A549 (cell line): ENCODE measurements at regions not wholly inside any gene's neighbourhood (a gene's known extent, or its start where the extent isn't known, plus 50 kb on each side); places are given as distances from the start of the nearest gene placed in this dataset.

Experiments
- ATAC-seq, 2 experiments: fragments of 200-7000 bp in 1 of 2; fragments of >200 bp in 1 of 2; cut with Nextera tagmentation in 1 of 2; cut with Tn5 transposase in 1 of 2; 3 replicates each; pipeline versions ENCODE4 v1.8.0 to v1.9.1; 2018 to 2020; ENCODE audit warnings: mild to moderate bottlenecking in 1 of 2, moderate library complexity in 1 of 2
- CTCF ChIA-PET: fragments of 300-600 bp; sonication (Branson Sonifier 250); formaldehyde crosslinking; extraction: SDS; loops from one replicate; lab custom pipeline; 2021; ENCODE audit warnings: antibody characterized with exemption, inconsistent platforms; lab: Yijun Ruan, JAX
- POLR2A ChIA-PET: fragments of 350-600 bp; formaldehyde crosslinking; extraction: SDS; loops from one replicate; lab custom pipeline; 2021; ENCODE audit warnings: antibody characterized with exemption, inconsistent platforms; lab: Yijun Ruan, JAX
- DNase-seq, 2 experiments: peaks; one replicate each; pipeline versions ENCODE4 v3.0.0 to v3.0.0-alpha.2; 2011 to 2016; ENCODE audit warnings: low read depth in 1 of 2, low spot score in 1 of 2
- FAIRE-seq: peaks from 2 replicates; lab custom pipeline; 2011; peaks lifted over from hg19 to GRCh38; lab: Jason Lieb, UNC
- H3K27ac ChIP-seq, 2 experiments: fragments of >200 bp; sonication (Bioruptor Twin); formaldehyde crosslinking; 3 replicates each; pipeline ENCODE4 v1.5.1; 2016 to 2017
- H3K4me1 ChIP-seq: fragments of >200 bp; sonication (Bioruptor Twin); formaldehyde crosslinking; 3 replicates; pipeline ENCODE4 v1.6.1; 2016
- H3K4me2 ChIP-seq: fragments of >200 bp; sonication (Bioruptor Twin); formaldehyde crosslinking; 3 replicates; pipeline ENCODE4 v1.6.1; 2016
- H3K4me3 ChIP-seq: fragments of >200 bp; sonication (Bioruptor Twin); formaldehyde crosslinking; 3 replicates; pipeline ENCODE4 v1.5.1; 2016
- H3K9me3 ChIP-seq: fragments of >200 bp; sonication (Bioruptor Twin); formaldehyde crosslinking; 3 replicates; pipeline ENCODE4 v1.6.1; 2016
- CBX2 ChIP-seq: fragments of 200-600 bp; sonication (generic); IDR thresholded peaks from 2 replicates; pipeline ENCODE4 v1.6.1; 2016; ENCODE audit warnings: low read depth, mild to moderate bottlenecking, borderline replicate concordance
- CBX8 ChIP-seq: fragments of 200-600 bp; sonication (generic); IDR thresholded peaks from 2 replicates; pipeline ENCODE4 v1.6.1; 2016
- CEBPB ChIP-seq, 2 experiments: fragments of >200 bp in 1 of 2; sonication (Bioruptor Twin) in 1 of 2; formaldehyde crosslinking in 1 of 2; IDR thresholded peaks; 2 replicates each; pipeline ENCODE4 v1.6.1; 2012 to 2016
- CHD2 ChIP-seq: fragments of 150-350 bp; IDR thresholded peaks from 2 replicates; pipeline ENCODE4 v1.6.1; 2014; ENCODE audit warnings: low read length; ENCODE audit not compliant: partially characterized antibody
- CHD4 ChIP-seq: fragments of 200-600 bp; sonication (generic); IDR thresholded peaks from 2 replicates; pipeline ENCODE4 v1.6.1; 2016; ENCODE audit warnings: antibody characterized with exemption, mild to moderate bottlenecking, borderline replicate concordance
- EHF ChIP-seq: fragments of 250-450 bp; sonication (Bioruptor Pico); IDR thresholded peaks from 2 replicates; pipeline ENCODE4 v1.5.0; 2020; ENCODE audit warnings: mild to moderate bottlenecking
- FOSL2 ChIP-seq, 2 experiments: fragments of 450-650 bp in 1 of 2; fragments of >200 bp in 1 of 2; sonication (Bioruptor Twin) in 1 of 2; formaldehyde crosslinking; IDR thresholded peaks; 2 replicates each; pipeline versions ENCODE4 v1.5.0 to v1.6.1; 2016 to 2020; ENCODE audit warnings: mild to moderate bottlenecking in 1 of 2, moderate library complexity in 1 of 2
- FOXS1 ChIP-seq: fragments of 250-450 bp; sonication (Bioruptor Pico); IDR thresholded peaks from 2 replicates; pipeline ENCODE4 v1.5.0; 2020; ENCODE audit warnings: mild to moderate bottlenecking, moderate library complexity
- GATA3 ChIP-seq: IDR thresholded peaks from 2 replicates; pipeline ENCODE4 v1.6.1; 2012; ENCODE audit warnings: borderline replicate concordance
- HOXA7 ChIP-seq: fragments of 250-450 bp; sonication (Bioruptor Pico); IDR thresholded peaks from 2 replicates; pipeline ENCODE4 v1.5.0; 2020; ENCODE audit warnings: mild to moderate bottlenecking, moderate library complexity
- JUN ChIP-seq, 2 experiments: fragments of >200 bp; sonication (Bioruptor Twin); formaldehyde crosslinking; IDR thresholded peaks; 2 replicates in 1 of 2; 3 replicates in 1 of 2; pipeline ENCODE4 v1.6.1; 2016 to 2017
- KDM5A ChIP-seq: fragments of 200-600 bp; sonication (generic); IDR thresholded peaks from 2 replicates; pipeline ENCODE4 v1.6.1; 2016; ENCODE audit warnings: antibody characterized with exemption, mild to moderate bottlenecking
- MAFK ChIP-seq: fragments of 450-650 bp; IDR thresholded peaks from 2 replicates; pipeline ENCODE4 v1.6.1; 2014; ENCODE audit not compliant: partially characterized antibody
- MAZ ChIP-seq: fragments of 150-350 bp; IDR thresholded peaks from 2 replicates; pipeline ENCODE4 v1.6.1; 2014; ENCODE audit warnings: antibody characterized with exemption, low read depth, low read length, borderline replicate concordance
- NPAS2 ChIP-seq: fragments of 250-450 bp; sonication (Bioruptor Pico); IDR thresholded peaks from 2 replicates; pipeline ENCODE4 v1.8.0; 2022; ENCODE audit warnings: mild to moderate bottlenecking, moderate library complexity, borderline replicate concordance
- NR3C1 ChIP-seq: fragments of >200 bp; sonication (Bioruptor Twin); formaldehyde crosslinking; IDR thresholded peaks from 3 replicates; pipeline ENCODE4 v1.6.1; 2017
- PHF8 ChIP-seq: fragments of 200-600 bp; sonication (generic); IDR thresholded peaks from 2 replicates; pipeline ENCODE4 v1.6.1; 2016; ENCODE audit warnings: low read depth, mild to moderate bottlenecking, antibody characterized with exemption, moderate library complexity, borderline replicate concordance
- RAD21 ChIP-seq, 2 experiments: fragments of >200 bp in 1 of 2; sonication (Bioruptor Twin) in 1 of 2; formaldehyde crosslinking in 1 of 2; IDR thresholded peaks in 1 of 2; conservative IDR thresholded peaks in 1 of 2; 2 replicates in 1 of 2; 3 replicates in 1 of 2; pipeline ENCODE4 v1.6.1; 2012 to 2018; ENCODE audit warnings: inconsistent platforms in 1 of 2
- RFX5 ChIP-seq: fragments of 450-650 bp; IDR thresholded peaks from 2 replicates; pipeline ENCODE4 v1.7.1; 2014; ENCODE audit warnings: antibody characterized with exemption, mild to moderate bottlenecking, moderate library complexity
- RNF2 ChIP-seq: fragments of 200-600 bp; sonication (generic); IDR thresholded peaks from 2 replicates; pipeline ENCODE4 v1.6.1; 2016; ENCODE audit warnings: low read depth, mild to moderate bottlenecking, antibody characterized with exemption, moderate library complexity, borderline replicate concordance
- SREBF2 ChIP-seq: fragments of 450-650 bp; IDR thresholded peaks from 2 replicates; pipeline ENCODE4 v1.6.1; 2014; ENCODE audit warnings: mild to moderate bottlenecking, moderate library complexity
- TFCP2L1 ChIP-seq: fragments of 250-450 bp; sonication (Bioruptor Pico); IDR thresholded peaks from 2 replicates; pipeline ENCODE4 v1.5.0; 2021; ENCODE audit warnings: mild to moderate bottlenecking
- ZFP36 ChIP-seq: fragments of 450-650 bp; IDR thresholded peaks from 2 replicates; pipeline ENCODE4 v1.6.1; 2014; ENCODE audit warnings: borderline replicate concordance; ENCODE audit not compliant: partially characterized antibody
- WGBS: methylation state at CpG from one replicate; pipeline ENCODE4 v1.1.6; 2017; ENCODE audit errors: missing lambda C conversion rate; 5-methylcytosine and 5-hydroxymethylcytosine counted together
- TF ChIP-seq, protein P1 (sequence below): IDR thresholded peaks from 2 replicates; pipeline ENCODE4 v1.6.1; 2012
- TF ChIP-seq, protein P2 (sequence below): fragments of 250-450 bp; sonication (Bioruptor Pico); IDR thresholded peaks from 2 replicates; pipeline ENCODE4 v1.5.0; 2020; ENCODE audit warnings: low read depth, mild to moderate bottlenecking, moderate library complexity

DNA sequence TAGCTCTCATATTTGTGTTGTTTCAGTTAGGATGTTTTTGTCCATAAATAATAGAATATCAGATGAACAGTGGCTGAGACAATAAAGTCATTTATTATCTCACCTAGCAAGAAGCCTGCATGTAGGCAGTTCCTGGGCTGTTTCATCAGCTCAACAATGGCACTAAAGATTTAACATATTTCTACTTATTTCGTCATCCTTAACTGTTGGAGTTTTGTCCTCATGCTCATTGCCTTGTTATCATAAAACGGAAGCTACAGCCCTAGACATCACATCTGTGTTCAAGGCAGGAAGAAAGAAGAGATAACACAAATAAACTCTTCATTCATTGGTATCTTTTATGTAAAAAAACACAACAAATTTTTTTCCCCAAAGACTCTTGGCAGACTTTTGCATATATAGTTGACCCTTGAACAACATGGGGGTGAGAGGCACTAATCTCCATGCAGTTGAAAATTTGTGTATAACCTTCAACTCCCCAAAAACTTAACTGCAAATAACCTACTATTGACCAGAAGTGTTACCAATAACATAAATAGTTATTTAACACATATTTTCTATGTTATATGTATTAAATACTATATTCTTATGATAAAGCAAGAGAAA lies 277.2 kb upstream of the ADRA1B start:
- ChIA-PET POLR2A (no interaction called here), CTCF (interaction anchor here (0.6 to 0.8 kb wide), 2 partner anchors 103 to 431 kb away, joined by 3 read pairs; no protein-coding TSS in a partner anchor)
- Histone ChIP-seq H3K4me3 (no peak overlapping the region), H3K4me2 (no peak overlapping the region), H3K4me1 (no peaks in the 10 kb centered on the region), H3K9me3 (no peaks in the 10 kb centered on the region; the same call in 2 of the 3 replicates), H3K27ac (no peak overlapping the region)
- no peak for TF ChIP-seq CBX2
- TF ChIP-seq NPAS2 (CRISPR knock-in tag): no peak
- TF ChIP-seq HOXA7 (CRISPR knock-in tag): no peak
- TF ChIP-seq RFX5: no peak
- TF ChIP-seq, protein P1, sequence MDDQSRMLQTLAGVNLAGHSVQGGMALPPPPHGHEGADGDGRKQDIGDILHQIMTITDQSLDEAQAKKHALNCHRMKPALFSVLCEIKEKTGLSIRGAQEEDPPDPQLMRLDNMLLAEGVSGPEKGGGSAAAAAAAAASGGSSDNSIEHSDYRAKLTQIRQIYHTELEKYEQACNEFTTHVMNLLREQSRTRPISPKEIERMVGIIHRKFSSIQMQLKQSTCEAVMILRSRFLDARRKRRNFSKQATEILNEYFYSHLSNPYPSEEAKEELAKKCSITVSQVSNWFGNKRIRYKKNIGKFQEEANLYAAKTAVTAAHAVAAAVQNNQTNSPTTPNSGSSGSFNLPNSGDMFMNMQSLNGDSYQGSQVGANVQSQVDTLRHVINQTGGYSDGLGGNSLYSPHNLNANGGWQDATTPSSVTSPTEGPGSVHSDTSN: no peak
- TF ChIP-seq EHF (CRISPR knock-in tag): no peak
- no peak for TF ChIP-seq SREBF2
- TF ChIP-seq MAFK: no peak
- TF ChIP-seq TFCP2L1: no peak
- TF ChIP-seq JUN (IDR thresholded peaks at IDR 0.05): no peak
- no peak for TF ChIP-seq RNF2
- no peak for TF ChIP-seq GATA3
- no peak for TF ChIP-seq FOSL2 (IDR thresholded peaks at IDR 0.05)
- TF ChIP-seq FOSL2 (CRISPR knock-in tag; IDR thresholded peaks at IDR 0.05): no peak
- TF ChIP-seq, protein P2, sequence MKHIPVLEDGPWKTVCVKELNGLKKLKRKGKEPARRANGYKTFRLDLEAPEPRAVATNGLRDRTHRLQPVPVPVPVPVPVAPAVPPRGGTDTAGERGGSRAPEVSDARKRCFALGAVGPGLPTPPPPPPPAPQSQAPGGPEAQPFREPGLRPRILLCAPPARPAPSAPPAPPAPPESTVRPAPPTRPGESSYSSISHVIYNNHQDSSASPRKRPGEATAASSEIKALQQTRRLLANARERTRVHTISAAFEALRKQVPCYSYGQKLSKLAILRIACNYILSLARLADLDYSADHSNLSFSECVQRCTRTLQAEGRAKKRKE: no peak
- no peak for TF ChIP-seq KDM5A
- TF ChIP-seq CHD4: no peak
- TF ChIP-seq MAZ: no peak
- TF ChIP-seq NR3C1: no peak
- no peak for ATAC-seq
- FAIRE-seq: peak; percentile 23
- DNase-seq: no peak
- 54% methylated on average over 2 of the region's 2 CpGs for WGBS

DNA sequence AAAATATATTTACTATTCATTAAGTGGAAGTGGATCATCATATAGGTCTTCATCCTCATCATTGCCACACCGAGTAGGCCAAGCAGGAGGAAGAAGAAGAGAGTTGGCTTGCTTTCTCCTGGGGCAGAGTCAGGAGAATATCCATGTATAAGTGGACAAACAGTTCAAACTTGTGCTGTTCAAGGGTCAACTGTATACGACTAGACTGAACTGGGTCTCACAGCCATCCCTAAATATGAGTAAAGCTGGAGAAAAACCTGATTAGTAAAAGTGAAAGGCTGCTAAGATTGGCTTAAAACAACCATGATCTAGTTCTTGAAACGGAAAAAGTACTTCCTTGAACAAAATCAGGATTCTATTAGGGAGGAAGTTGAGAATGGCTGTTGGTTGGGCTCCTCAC lies 276.7 kb upstream of the ADRA1B start:
- Histone ChIP-seq H3K4me3 (no peak overlapping the region), H3K27ac (no peak overlapping the region)
- POLR2A ChIA-PET: no interaction called here
- TF ChIP-seq ZFP36 (no peak), FOXS1 (CRISPR knock-in tag) (no peak), PHF8 (no peak), RAD21 (conservative IDR thresholded peaks at IDR 0.05 in 1 of 2, IDR thresholded peaks at IDR 0.05 in 1 of 2) (no peak), CBX8 (no peak), CHD2 (no peak), MAZ (no peak), CEBPB (IDR thresholded peaks at IDR 0.05) (no peak), NR3C1 (no peak)
- TF ChIP-seq, all 56 proteins: peak for 0
- CTCF ChIA-PET: interaction anchor here (0.8 kb wide), 1 partner anchor 102 kb away, joined by 3 read pairs; no protein-coding TSS in a partner anchor
- no peak for DNase-seq
- no peak for ATAC-seq
- no peak for FAIRE-seq
- no peaks in the 10 kb centered on the region for H3K4me1 ChIP-seq
- H3K4me2 ChIP-seq: no peak overlapping the region
- H3K9me3 ChIP-seq: no peaks in the 10 kb centered on the region; the same call in 2 of the 3 replicates
- 67% methylated on average over 3 of the region's 3 CpGs for WGBS
